Keratinocyte (primary cell): ENCODE measurements at regions not wholly inside any gene's neighbourhood (a gene's known extent, or its start where the extent isn't known, plus 50 kb on each side); places are given as distances from the start of the nearest gene placed in this dataset.

Experiments used
- EZH2 ChIP-seq: IDR thresholded peaks from one replicate; pipeline ENCODE4 v1.6.1; 2012; ENCODE audit warnings: inconsistent platforms, mild to moderate bottlenecking, low read length, moderate library complexity
- TF ChIP-seq, protein P1 (sequence below), 3 experiments: IDR thresholded peaks in 1 of 3; conservative IDR thresholded peaks in 1 of 3; optimal IDR thresholded peaks in 1 of 3; 2 replicates in 2 of 3; 3 replicates in 1 of 3; pipeline versions ENCODE3 to v1.5.1; 2011; ENCODE audit warnings: low read length in 3 of 3, mild to moderate bottlenecking in 3 of 3, moderate library complexity in 2 of 3, control low read depth in 1 of 3, inconsistent platforms in 1 of 3; ENCODE audit not compliant: insufficient read depth in 2 of 3; ENCODE audit errors: extremely low read depth in 1 of 3

DNA sequence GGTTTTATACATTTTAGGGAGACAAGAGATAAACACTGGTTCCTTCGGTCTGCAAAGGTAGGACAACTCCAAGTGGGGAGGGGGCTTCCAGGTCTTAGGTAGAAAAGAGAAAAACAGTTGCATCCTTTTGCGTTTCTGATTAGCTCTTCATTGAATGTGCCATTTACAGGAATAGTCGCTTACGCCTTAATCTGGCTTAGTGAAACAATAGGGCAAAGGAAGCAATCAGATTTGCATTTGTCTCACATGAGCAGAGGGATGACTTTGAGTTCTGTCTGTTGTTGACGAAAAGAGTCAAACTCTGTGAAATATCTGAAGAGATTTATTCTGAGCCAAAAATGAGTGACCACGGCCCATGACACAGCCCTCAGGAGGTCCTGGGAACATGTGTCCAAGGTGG, 166.0 kb upstream of the ATP10A start:
- TF ChIP-seq, protein P1, sequence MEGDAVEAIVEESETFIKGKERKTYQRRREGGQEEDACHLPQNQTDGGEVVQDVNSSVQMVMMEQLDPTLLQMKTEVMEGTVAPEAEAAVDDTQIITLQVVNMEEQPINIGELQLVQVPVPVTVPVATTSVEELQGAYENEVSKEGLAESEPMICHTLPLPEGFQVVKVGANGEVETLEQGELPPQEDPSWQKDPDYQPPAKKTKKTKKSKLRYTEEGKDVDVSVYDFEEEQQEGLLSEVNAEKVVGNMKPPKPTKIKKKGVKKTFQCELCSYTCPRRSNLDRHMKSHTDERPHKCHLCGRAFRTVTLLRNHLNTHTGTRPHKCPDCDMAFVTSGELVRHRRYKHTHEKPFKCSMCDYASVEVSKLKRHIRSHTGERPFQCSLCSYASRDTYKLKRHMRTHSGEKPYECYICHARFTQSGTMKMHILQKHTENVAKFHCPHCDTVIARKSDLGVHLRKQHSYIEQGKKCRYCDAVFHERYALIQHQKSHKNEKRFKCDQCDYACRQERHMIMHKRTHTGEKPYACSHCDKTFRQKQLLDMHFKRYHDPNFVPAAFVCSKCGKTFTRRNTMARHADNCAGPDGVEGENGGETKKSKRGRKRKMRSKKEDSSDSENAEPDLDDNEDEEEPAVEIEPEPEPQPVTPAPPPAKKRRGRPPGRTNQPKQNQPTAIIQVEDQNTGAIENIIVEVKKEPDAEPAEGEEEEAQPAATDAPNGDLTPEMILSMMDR (optimal IDR thresholded peaks at IDR 0.05 in 1 of 3, IDR thresholded peaks at IDR 0.05 in 1 of 3, conservative IDR thresholded peaks at IDR 0.05 in 1 of 3; ENCODE audit: extremely low read depth in 1 of 3, insufficient read depth in 2 of 3, low read length in 3 of 3), result no peak
- no peak for TF ChIP-seq EZH2
